Peyer's patch (tissue), 4 donors: ENCODE measurements at regions not wholly inside any gene's neighbourhood (a gene's known extent, or its start where the extent isn't known, plus 50 kb on each side); places are given as distances from the start of the nearest gene placed in this dataset.
"Not testable (repeated sequence)": the region's sequence is repeated elsewhere in the genome, so short reads cannot be mapped to it uniquely, and the experiment has no call there.

Source experiments
- DNase-seq, 3 donors: peaks; one replicate each; pipeline ENCODE4 v3.0.0-alpha.2; 2017 to 2019
- H3K27ac ChIP-seq, 4 donors: fragments of 200-600 bp; sonication (generic); one replicate each; pipeline ENCODE4 v1.5.1; 2016 to 2019
- H3K27me3 ChIP-seq, 2 donors: fragments of 200-600 bp; sonication (generic); one replicate each; pipeline ENCODE4 v1.5.1; 2019
- H3K36me3 ChIP-seq, 3 donors: fragments of 200-600 bp; sonication (generic); one replicate each; pipeline ENCODE4 v1.5.1; 2016 to 2019
- H3K4me1 ChIP-seq, 4 donors: fragments of 200-600 bp; sonication (generic); one replicate each; pipeline ENCODE4 v1.5.1; 2016 to 2019
- H3K4me3 ChIP-seq, 4 donors: fragments of 200-600 bp; sonication (generic); 1 replicate in 3 of 4; 2 replicates in 1 of 4; pipeline ENCODE4 v1.5.1; 2016 to 2019; ENCODE audit warnings: mild to moderate bottlenecking in 1 of 4
- H3K9me3 ChIP-seq, 4 donors: fragments of 200-600 bp; sonication (generic); one replicate each; pipeline ENCODE4 v1.5.1; 2016 to 2019; ENCODE audit warnings: mild to moderate bottlenecking in 1 of 4
- CTCF ChIP-seq, 6 experiments: fragments of 450-650 bp in 4 of 6; fragments of 200-600 bp in 2 of 6; sonication (generic) in 1 of 6; IDR thresholded peaks; one replicate each; pipeline ENCODE4 v1.5.1; 2017 to 2019; ENCODE audit warnings: antibody characterized with exemption in 6 of 6, mild to moderate bottlenecking in 3 of 6, moderate library complexity in 1 of 6
- POLR2A ChIP-seq, 2 donors: fragments of 450-650 bp; IDR thresholded peaks; one replicate each; pipeline ENCODE4 v1.5.1; 2017; ENCODE audit warnings: antibody characterized with exemption in 2 of 2, mild to moderate bottlenecking in 2 of 2, moderate library complexity in 2 of 2

- no peaks in the 10 kb centered on the region for H3K4me1 ChIP-seq
Measured at GRCh38 chr12:33770652-33771051, 251.6 kb upstream of the ALG10 start.

GRCh38 chr12:33771889-33772288, 250.4 kb upstream of the ALG10 start:
- no peaks in the 10 kb centered on the region for H3K36me3 ChIP-seq
- H3K9me3 ChIP-seq: no peaks in the 10 kb centered on the region
- no peak for DNase-seq
- no peak overlapping the region for H3K27ac ChIP-seq
- H3K4me1 ChIP-seq: no peaks in the 10 kb centered on the region
- no peak overlapping the region for H3K4me3 ChIP-seq
- TF ChIP-seq POLR2A (IDR thresholded peaks at IDR 0.05) (no peak), CTCF (IDR thresholded peaks at IDR 0.05) (no peak)
- H3K27me3 ChIP-seq: no peaks in the 10 kb centered on the region

More at GRCh38 chr12:33770652-33771051, 251.6 kb upstream of the ALG10 start:
- Histone ChIP-seq H3K36me3 (no peaks in the 10 kb centered on the region), H3K27ac (no peak overlapping the region), H3K4me3 (no peak overlapping the region), H3K27me3 (no peaks in the 10 kb centered on the region), H3K9me3 (no peaks in the 10 kb centered on the region)
- TF ChIP-seq POLR2A (IDR thresholded peaks at IDR 0.05): no peak
- no peak for TF ChIP-seq CTCF (IDR thresholded peaks at IDR 0.05)
- no peak for DNase-seq

GRCh38 chr12:33773091-33773490, 249.2 kb upstream of the ALG10 start:
- not testable (repeated sequence) for H3K27ac ChIP-seq, DNase-seq, H3K4me3 ChIP-seq, H3K4me1 ChIP-seq, H3K9me3 ChIP-seq, H3K27me3 ChIP-seq, H3K36me3 ChIP-seq

GRCh38 chr12:33786532-33786931, 235.8 kb upstream of the ALG10 start:
- Histone ChIP-seq H3K4me3 (no peak overlapping the region), H3K4me1 (no peaks in the 10 kb centered on the region), H3K27me3 (no peaks in the 10 kb centered on the region), H3K27ac (no peak overlapping the region), H3K9me3 (no peaks in the 10 kb centered on the region), H3K36me3 (no peaks in the 10 kb centered on the region)
- no peak for TF ChIP-seq POLR2A (IDR thresholded peaks at IDR 0.05)
- no peak for TF ChIP-seq CTCF (IDR thresholded peaks at IDR 0.05)
- no peak for DNase-seq

- Histone ChIP-seq H3K36me3 (no peaks in the 10 kb centered on the region), H3K27ac (no peak overlapping the region), H3K27me3 (no peaks in the 10 kb centered on the region), H3K4me3 (no peak overlapping the region), H3K4me1 (no peaks in the 10 kb centered on the region), H3K9me3 (no peaks in the 10 kb centered on the region)
- no peak for TF ChIP-seq CTCF (IDR thresholded peaks at IDR 0.05)
- TF ChIP-seq POLR2A (IDR thresholded peaks at IDR 0.05): no peak
- DNase-seq: no peak
Measured at GRCh38 chr12:33794954-33795353, 227.3 kb upstream of the ALG10 start.

GRCh38 chr12:33795536-33795935, 226.8 kb upstream of the ALG10 start:
- Histone ChIP-seq H3K4me3 (no peak overlapping the region), H3K36me3 (no peaks in the 10 kb centered on the region), H3K9me3 (no peaks in the 10 kb centered on the region), H3K27ac (no peak overlapping the region), H3K27me3 (no peaks in the 10 kb centered on the region), H3K4me1 (no peaks in the 10 kb centered on the region)
- no peak for DNase-seq
- no peak for TF ChIP-seq POLR2A (IDR thresholded peaks at IDR 0.05)

GRCh38 chr12:33813536-33813935, 208.8 kb upstream of the ALG10 start:
- no peak for DNase-seq
- Histone ChIP-seq H3K4me3 (no peak overlapping the region), H3K4me1 (no peaks in the 10 kb centered on the region), H3K27me3 (no peaks in the 10 kb centered on the region), H3K27ac (no peak overlapping the region), H3K36me3 (no peaks in the 10 kb centered on the region), H3K9me3 (no peaks in the 10 kb centered on the region)
- TF ChIP-seq POLR2A (IDR thresholded peaks at IDR 0.05): no peak
- TF ChIP-seq CTCF (IDR thresholded peaks at IDR 0.05): no peak
